Stimulated activated CD4-positive, alpha-beta T cell treated with anti-CD3 and anti-CD28 coated beads, Interleukin-15, amount 100 ng/mL, for 48 hours (primary cell): ENCODE measurements at regions not wholly inside any gene's neighbourhood (a gene's known extent, or its start where the extent isn't known, plus 50 kb on each side); places are given as distances from the start of the nearest gene placed in this dataset.
"Not testable (repeated sequence)": the region's sequence is repeated elsewhere in the genome, so short reads cannot be mapped to it uniquely, and the experiment has no call there.

Source experiments
- DNase-seq, 2 donors: peaks; one replicate each; pipeline ENCODE4 v3.0.0-alpha.2; 2020; ENCODE audit warnings: low read depth in 2 of 2

DNA sequence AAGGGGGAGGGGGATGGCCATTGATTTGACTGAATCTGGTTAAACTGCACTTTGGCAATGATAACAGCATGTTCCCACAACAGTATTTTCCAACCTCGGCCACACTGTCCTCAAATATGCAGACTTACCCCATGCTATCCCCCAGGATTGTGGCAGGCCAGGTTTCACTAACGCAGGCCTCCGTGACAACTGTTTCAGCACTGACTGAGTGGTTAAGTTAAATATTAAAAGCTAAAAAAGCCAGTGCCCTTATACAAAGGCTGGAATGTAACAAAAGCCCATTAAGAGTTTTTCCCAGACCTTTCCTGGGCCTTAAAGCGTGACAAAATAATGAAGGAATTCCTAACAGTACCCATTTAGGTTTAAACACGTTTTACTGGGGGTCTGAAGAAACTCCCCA lies 202.9 kb downstream of the USP25 start:
- no peak for DNase-seq

DNA sequence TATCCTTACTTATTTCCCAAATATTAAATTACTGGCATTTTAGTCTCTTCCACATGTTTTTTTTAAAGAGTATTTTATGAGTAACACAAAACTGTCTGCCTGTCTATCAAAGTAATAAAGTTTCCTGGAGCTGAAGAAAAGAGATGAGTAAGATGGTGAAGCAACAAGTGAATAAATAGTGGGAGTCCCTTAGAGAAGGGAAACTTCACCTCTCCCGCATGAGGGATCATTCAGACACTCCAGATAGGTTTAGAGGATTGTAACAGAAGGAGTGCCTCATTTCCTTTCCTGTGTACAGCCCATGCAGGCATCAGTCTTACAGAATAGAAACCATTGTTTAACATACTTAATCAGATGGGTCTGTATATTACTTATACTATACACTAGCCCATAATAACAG lies 205.7 kb downstream of the USP25 start:
- no peak for DNase-seq

DNA sequence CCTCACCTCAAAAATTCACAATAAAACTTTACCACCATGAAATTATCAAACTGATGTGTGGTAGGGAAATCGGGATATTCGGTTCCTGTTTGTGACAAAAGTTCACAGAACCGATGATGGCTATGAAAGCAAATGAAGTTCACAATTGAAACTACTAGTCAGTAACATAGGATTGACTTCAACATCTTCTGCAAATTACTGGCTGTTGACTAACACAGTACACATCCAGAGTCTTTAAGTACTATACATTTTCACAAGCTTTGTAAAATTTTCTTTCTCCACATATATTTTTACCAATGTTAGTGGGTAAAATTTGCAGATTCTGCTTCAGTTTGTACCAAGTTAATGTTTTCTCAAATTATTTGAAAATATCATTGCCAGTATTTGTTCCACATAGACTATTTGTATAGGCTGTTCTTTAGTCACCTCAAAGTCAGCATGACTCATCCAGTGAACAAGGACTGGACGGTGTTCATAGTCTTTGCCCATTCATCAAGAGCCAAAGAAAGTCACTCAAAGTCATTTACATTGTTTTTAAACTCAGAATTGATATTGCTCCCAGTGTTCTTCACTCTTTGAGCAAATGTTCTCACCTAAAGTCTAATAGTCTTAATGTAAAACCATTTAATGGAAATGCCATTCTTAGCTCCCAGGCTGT lies 213.4 kb downstream of the USP25 start:
- no peak for DNase-seq

DNA sequence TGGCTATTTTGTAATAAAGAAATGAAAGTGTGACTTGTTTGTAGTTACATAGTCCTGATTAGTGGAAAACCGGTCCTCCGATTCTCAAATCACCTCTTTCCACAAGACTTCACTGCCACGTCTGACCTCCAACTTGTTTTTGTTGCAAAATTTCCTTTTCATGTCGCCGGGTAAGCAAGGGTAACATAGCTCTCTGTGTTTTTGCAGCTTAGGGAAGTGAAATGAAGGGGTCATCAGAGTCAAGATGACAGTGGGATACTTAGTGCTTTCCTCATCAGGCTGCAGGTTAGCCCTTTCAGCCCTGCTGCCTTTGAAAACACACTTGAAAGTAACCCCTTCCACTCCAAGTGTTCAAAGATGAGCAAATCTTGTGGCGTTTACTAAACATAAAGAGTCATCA lies 217.9 kb downstream of the USP25 start:
- DNase-seq, result no peak

DNA sequence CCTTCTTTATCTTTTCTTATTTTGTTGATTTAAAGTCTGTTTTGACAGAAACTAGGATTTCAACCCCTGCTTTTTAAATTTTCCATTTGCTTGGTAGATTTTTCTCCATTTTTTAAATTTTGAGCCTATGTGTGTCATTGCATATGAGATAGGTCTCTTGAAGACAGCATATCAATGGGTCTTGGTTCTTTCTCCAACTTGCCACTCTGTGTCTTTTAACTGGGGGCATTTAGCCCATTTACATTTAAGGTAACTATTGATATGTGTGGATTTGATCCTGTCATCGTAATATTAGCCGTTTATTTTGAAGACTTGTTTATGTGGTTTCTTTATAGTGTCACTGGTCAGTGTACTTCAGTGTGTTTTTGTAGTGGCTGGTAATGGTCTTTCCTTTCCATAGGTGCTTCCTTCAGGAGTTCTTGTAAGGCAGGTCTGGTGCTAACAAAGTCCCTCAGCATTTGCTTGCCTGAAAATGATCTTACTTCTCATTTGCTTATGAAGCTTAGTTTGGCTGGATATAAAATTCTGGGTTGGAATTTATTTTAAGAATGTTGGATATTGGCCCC lies 223.9 kb downstream of the USP25 start:
- no peak for DNase-seq

DNA sequence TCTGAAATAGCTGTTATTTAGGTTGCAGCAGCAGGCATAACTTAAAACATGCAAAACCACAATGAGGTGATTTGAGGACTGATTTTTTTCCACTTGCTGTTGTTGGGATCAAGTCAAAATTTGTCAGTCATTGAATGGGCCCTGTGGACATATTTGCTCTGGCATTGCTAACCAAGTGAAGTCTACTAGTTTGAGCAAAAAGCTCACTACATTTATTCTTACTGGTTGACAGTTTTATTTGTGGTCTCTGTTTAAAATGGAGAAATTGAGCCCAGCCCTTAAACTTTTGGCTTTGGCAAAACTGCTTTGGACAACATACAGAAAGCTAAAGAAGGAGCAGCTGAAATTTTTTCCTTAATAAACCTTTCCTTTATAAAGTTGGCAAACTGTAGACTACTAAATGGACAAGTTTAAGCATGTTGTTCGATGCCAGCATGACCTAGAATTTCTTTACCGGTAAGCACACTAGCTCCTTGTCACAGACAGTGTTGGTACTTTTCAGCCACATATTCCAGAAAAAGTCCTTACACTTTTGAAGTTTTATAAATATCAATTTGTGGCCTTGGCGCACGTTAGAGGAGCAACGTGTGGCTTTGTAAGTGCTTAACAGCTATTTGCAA lies 234.6 kb downstream of the USP25 start:
- DNase-seq, result no peak

DNA sequence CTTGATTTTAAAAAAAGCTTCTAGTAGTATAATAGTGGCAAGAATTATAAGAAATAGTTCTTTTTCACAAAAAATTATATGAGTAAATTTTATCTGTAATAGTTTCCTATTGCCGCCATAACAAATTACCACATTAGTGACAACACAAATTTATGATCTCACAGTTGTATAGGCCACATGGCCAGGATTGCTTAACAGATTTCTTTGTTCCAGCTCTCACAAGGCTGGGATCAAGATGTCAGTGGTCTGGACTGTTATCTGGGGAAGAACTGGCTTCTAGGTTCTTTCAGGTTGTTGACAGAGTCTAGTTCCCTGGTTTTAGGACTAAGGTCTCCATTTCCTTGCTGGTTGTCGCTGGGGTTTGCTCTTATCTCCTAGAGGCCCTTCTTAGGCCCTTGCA lies 236.4 kb downstream of the USP25 start:
- no peak for DNase-seq

DNA sequence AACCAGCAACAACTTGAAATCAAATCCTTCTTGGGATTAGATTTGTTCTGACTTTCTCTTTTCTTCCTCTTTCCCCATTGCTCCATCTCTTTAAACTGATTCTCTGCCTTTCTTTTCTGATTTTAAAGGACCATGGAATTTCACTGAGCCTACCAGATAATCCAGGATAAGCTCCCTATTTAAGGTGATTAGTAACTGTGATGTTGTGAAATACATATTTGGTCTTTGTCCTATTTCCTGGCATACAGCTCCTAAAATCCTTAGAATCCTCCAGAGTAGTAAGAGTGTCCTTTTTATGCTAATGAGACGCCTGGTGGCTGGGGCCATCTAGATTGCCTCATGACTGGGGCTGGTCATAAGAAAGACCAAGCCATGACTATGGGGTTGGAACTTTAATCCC lies 236.9 kb downstream of the USP25 start:
- no peak for DNase-seq

DNA sequence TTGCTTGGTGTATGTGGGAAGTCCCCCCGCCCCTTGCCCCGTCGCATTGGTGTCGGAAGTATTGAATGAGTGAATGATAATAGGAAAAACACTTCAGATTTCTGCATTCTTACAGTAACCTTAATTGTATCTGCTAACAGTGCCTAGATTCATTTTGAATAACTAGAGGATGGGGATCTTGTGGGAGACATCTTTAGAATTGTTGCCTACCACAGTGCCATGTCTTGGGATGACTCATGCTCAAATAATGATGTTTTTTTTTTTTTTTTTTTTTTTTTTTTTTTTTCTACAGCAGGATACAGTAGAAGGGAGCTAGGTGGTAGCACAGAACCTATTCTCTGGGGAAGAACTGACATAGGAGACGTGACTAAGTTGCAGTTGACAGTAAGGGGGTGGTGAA lies 237.9 kb downstream of the USP25 start:
- no peak for DNase-seq

DNA sequence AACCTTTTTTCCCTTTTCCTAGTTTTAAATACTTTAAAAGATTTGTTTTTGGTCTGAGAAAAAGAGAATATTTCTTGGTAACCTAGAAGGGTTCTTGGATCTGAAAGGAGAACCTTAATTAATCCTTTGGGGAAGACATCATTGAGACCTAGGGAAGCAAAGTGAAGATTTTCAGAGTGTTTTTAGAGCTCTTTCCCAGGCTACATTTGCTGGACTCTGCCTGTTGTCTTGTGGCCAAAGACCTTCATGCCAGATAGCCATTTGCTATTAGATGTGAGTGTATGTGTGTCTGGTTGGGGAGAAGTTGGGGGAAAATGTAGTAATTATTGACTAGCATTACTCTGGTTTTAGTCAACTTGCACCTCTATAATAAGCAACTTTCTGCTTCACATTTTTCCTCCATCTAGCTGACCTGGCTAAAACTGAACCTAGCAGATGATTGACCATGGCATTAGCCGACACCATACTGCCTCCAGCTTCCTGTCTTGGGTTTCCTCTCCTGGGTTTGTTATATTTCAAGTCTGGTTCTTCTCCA lies 239.1 kb downstream of the USP25 start:
- DNase-seq, result no peak

DNA sequence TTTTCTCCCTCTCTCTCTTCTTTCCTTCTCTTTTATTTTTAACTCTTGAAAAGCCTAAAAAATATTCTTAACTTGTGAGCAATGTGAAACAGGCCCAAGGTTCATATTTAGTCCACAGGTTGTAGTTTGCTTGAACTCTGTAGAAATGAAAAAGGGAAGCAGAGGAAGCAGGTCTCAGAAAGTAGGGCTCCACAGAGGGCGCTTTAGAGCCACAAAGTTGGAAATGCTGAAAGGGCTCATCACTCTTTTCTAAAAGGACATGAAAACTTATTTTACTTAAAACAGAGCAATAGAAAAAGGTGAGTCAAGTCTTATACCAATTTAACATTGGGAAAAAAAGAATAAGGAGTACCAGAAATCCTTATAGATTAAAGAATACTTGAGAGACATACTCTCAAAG lies 247.0 kb downstream of the USP25 start:
- no peak for DNase-seq

DNA sequence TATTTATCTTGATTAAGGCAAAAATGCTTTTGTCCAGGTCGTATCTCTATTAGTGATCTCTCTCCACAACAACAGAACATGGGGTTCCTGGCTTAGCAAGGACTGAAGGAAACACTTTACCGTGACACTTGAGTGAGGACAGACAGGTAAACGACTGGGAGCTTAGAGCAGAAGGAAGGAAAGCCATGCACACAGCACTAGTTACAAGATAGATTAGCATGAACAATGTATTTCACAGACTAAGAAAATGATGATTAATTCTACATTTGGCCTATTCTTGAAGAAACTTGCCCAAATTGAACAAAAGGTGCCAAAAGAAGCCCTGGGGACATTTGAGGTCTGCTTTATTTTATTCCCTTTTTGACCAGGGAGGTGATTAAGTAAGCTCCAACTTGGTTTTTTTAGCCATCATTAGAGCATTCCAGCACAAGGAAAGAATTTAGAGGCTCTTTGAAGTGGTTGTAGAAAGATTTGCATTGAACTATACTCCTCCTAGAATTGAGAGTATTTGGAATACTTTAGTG lies 248.5 kb downstream of the USP25 start:
- no peak for DNase-seq

DNA sequence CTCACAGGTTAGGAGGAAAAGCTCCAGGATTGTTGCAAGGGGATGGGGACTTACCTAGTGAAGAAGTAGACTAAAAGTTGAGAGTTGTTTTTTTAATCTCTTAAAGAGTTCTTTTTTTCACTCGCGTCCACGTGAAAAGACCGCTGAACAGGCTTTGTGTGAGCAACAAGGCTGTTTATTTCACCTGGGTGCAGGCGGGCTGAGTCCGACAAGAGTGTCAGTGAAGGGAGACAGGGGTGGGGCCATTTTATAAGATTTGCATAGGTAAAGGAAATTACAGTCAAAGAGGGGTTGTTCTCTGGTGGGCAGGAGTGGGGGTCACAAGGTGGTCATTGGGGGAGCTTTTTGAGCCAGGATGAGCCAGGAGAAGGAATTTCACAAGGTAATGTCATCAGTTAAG lies 249.7 kb downstream of the USP25 start:
- not testable (repeated sequence) for DNase-seq

DNA sequence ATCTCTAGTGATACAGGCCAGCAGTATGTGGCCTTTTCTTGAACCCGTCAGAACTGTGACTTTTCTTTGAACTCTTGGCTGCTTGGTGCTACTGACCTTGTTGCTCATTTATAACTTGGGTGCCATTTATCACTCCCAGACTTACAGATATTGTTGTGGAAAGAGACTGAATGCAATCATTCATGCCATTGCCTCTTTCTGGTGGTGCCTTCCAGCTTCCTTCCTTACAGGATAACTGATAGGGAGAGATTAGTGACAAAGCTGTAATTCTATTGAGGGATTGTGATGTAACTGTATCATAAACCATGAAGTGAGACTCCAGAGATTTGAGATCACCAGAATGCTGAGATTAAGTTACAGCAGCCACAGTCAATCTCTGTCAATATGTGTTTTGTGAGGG lies 256.5 kb downstream of the USP25 start:
- no peak for DNase-seq

DNA sequence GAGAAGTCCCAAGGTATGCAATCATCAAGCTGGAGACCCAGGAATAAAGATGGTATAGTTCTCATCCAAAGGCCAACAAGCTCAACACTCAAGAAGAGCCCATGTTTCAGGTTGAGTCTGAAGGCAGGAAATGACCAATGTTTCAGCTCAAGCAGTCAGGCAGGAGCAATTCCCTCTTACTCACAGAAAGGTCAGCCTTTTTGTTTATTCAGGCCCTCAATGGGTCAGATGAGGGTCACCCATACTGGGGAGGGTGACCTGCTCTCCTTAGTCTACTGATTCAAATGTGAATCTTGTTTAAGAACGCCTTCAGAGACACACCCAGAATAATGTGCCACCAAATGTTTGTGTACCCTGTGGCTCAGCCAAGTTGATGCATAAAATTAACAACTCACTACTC lies 262.4 kb downstream of the USP25 start:
- DNase-seq, result no peak

DNA sequence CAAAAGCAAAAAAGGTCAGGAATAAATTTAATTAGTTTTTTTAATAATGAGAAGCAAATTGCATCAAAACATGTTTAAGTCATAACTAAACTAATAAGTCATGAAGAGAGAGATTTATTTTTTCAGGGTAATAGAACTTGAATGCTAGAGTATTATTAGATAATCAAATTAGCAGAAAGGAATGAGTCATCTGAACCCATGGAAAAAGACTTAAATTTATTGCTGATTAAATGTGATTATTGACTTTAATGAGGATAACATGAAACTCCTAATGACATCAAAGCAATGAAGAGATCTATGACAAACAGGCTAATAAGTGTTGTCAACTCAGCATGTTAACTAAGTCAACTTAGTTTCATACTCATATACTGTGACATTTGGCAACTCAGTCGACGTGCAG lies 264.2 kb downstream of the USP25 start:
- DNase-seq, result no peak

DNA sequence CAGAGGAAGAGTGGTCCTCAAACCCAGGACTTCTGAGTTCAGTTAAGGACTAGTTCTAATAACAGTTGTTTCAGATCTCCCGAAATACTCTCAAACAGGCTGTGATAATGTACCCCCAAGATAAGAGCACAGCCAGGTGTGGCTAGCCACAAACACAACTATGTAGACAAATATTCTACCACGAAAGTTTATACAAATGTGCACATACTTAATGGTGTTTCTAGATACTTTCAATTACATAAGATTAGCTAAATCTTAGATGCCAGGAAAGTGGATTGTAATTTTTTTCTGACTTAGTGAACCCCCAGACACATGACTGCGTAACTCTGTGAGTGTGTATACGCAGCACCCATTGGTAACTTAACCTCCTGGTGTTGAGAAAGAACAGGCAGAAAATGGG lies 270.0 kb downstream of the USP25 start:
- no peak for DNase-seq

DNA sequence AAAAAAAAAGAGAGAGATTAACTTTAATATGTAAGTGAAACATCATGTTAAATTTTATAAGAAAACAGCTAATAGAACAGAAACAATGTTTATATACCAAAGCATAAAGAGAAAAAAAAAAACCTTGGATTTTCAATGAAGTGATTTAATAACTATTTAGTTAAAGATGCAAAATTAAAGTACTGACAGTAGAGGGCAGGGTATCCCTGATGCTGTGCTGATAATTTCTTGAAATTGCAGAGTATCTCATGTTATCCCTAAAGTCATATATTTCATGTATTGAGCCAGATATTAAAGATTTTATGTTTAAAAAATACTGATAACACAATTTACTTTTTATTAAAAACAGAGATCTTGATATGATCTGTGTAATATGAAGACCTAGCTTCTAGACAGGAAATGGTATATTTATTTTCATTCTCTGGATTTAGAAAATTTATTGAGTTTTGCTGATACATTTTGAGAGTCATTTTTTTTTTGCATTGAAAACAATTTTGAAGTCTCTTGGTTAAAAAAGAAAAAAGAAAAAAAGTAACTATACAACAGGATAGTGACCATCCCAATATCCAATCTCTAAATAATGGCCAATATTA lies 273.2 kb downstream of the USP25 start:
- no peak for DNase-seq

DNA sequence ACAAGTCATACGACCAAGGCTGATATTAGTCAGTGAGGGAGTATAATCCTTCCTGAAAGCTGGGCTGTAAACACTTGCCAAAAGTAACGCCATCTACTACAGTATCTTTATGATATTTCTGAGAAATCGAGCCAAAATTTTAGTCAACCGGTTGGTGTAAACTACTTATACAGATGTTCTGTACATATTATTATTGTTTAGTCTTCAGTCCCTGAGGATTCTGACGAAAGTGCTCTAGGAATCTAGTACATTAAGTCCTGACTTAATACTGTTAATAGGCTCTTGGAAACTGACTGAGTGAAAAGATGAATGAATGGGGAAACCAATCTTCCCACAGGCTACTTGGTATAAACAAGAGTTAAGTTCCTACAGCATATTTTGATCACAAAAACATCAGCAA lies 274.3 kb downstream of the USP25 start:
- no peak for DNase-seq

DNA sequence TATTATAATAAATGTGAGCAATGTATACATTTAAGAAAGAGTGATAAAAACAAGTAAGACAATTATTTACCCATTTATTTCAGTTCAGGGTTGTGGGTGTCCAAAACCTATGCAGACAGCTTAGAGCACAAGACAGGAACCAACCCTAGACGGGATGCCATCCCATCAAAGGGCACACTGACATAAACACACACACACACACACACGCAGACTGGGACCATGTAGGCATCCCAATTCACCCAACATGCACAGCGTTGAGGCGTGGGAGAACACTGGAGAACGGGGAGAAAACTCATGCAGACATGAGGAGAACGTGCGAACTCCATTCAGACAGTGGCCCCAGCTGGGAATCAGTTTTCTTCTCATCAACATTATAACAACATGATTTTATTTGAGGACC lies 274.7 kb downstream of the USP25 start:
- DNase-seq, result no peak

DNA sequence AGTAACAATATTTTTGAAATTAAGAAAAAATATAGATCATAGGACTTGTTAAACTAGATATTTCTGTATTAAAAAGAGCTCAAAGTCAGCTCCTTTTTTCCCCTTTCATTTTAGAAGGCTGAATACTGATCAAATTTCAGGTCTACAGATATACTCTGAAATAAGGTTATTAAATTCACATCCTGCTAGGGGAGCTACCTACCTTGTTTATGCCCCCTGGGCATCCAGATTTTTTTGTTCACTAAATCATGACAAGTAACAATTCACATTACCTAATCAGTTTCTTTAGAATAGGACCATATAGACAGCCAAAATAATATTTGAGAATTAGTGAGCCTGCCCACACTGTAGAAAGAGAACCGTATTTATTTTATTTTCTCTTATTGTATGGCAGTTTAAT lies 276.2 kb downstream of the USP25 start:
- DNase-seq, result no peak

DNA sequence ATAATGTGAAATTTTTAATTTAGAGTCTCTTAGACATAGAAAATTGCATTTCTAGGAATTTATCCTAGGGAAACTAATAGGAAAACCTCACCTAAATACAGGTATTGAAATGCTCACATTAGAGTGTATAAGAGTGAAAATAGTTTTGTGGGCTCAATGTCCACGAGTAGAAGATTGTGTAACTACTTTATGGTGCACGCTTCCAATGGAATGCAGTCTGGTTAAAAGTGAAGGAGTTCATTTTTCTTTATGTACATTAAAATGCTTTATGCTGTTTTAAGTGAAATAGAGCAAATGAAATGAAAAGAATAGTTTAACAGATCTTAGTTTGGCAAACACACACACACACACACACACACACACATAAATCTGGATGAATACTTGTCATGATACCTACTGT lies 278.2 kb downstream of the USP25 start:
- DNase-seq, result no peak

DNA sequence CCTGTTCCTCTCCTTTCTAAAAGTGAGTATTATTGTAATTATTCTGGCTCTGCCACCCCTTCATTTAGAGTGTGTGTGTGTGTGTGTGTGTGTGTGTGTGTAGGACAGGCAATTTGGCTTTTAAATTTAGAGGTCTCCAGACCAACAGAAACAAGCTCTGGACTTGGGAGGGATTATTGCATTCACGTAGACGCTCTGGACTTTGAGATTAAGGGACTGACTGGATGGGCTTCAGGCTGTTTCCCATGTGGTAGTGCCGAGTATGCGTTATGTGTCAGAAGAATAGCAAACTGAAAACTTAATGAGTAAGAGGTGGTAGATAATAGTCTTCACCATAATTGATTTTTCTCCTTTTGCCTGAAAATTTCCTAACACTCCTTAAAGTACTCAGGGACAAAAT lies 281.9 kb downstream of the USP25 start:
- no peak for DNase-seq
